Skeletal muscle tissue (tissue), 3 donors: ENCODE measurements at regions not wholly inside any gene's neighbourhood (a gene's known extent, or its start where the extent isn't known, plus 50 kb on each side); places are given as distances from the start of the nearest gene placed in this dataset.
A peak's percentile ranks its signal among the peaks of the same experiment; 100 is the strongest.
"Not testable (repeated sequence)": the region's sequence is repeated elsewhere in the genome, so short reads cannot be mapped to it uniquely, and the experiment has no call there.

Experiments used
- H3K27ac ChIP-seq: one replicate; pipeline ENCODE4 v1.7.0; 2013; ENCODE audit warnings: mild to moderate bottlenecking, low read depth, low read length, inconsistent platforms
- H3K27me3 ChIP-seq, 3 donors: one replicate each; pipeline ENCODE4 v1.7.0; 2013; ENCODE audit warnings: low read length in 3 of 3; ENCODE audit not compliant: control insufficient read depth in 3 of 3, insufficient read depth in 3 of 3
- H3K36me3 ChIP-seq, 3 donors: one replicate each; pipeline ENCODE4 v1.7.0; 2013; ENCODE audit warnings: low read length in 3 of 3; ENCODE audit not compliant: control insufficient read depth in 3 of 3, insufficient read depth in 3 of 3
- H3K4me1 ChIP-seq, 3 donors: one replicate each; pipeline ENCODE4 v1.7.0; 2013; ENCODE audit warnings: low read length in 3 of 3, mild to moderate bottlenecking in 3 of 3; ENCODE audit not compliant: control insufficient read depth in 3 of 3, insufficient read depth in 3 of 3
- H3K4me3 ChIP-seq, 3 donors: one replicate each; pipeline ENCODE4 v1.7.0; 2013; ENCODE audit warnings: low read length in 3 of 3
- H3K9ac ChIP-seq, 3 donors: one replicate each; pipeline ENCODE4 v1.7.0; 2013; ENCODE audit warnings: low read length in 3 of 3, mild to moderate bottlenecking in 3 of 3, moderate library complexity in 2 of 3, low read depth in 1 of 3
- H3K9me3 ChIP-seq, 3 donors: one replicate each; pipeline ENCODE4 v1.7.0; 2013; ENCODE audit warnings: low read length in 3 of 3; ENCODE audit not compliant: control insufficient read depth in 3 of 3
- donor health status: Osteomylitis.

GRCh38 chr1:120941066-120941465 is 51.5 kb downstream of the PPIAL4A start:
- H3K27ac ChIP-seq, H3K27me3 ChIP-seq, H3K36me3 ChIP-seq, H3K9me3 ChIP-seq, H3K9ac ChIP-seq, H3K4me1 ChIP-seq, H3K4me3 ChIP-seq: not testable (repeated sequence)

- H3K4me3 ChIP-seq: peak overlapping the region; percentile 63 to 67 (median 66)
- not testable (repeated sequence) for H3K27ac ChIP-seq, H3K4me1 ChIP-seq, H3K36me3 ChIP-seq, H3K9me3 ChIP-seq, H3K27me3 ChIP-seq
- peak overlapping the region in 2 of 3 donors; percentile 50 to 72 for H3K9ac ChIP-seq
These were observed 52.3 kb downstream of the PPIAL4A start for GRCh38 chr1:120941836-120942217.

GRCh38 chr1:120942218-120942944 is 52.8 kb downstream of the PPIAL4A start:
- peak overlapping the region; percentile 63 to 67 (median 66) for H3K4me3 ChIP-seq
- not testable (repeated sequence) for H3K27me3 ChIP-seq, H3K36me3 ChIP-seq, H3K9me3 ChIP-seq, H3K4me1 ChIP-seq
- peak overlapping the region; percentile 2 for H3K27ac ChIP-seq
- peak overlapping the region; percentile 50 to 73 (median 72) for H3K9ac ChIP-seq

- H3K27ac ChIP-seq, H3K9ac ChIP-seq, H3K4me3 ChIP-seq, H3K4me1 ChIP-seq, H3K27me3 ChIP-seq, H3K9me3 ChIP-seq, H3K36me3 ChIP-seq: not testable (repeated sequence)
These were observed 53.4 kb downstream of the PPIAL4A start for GRCh38 chr1:120942945-120943319.

GRCh38 chr1:120944691-120945090 is 55.1 kb downstream of the PPIAL4A start:
- H3K4me3 ChIP-seq, H3K36me3 ChIP-seq, H3K9me3 ChIP-seq, H3K4me1 ChIP-seq, H3K27me3 ChIP-seq, H3K27ac ChIP-seq, H3K9ac ChIP-seq: not testable (repeated sequence)

- not testable (repeated sequence) for H3K9ac ChIP-seq, H3K27ac ChIP-seq, H3K36me3 ChIP-seq, H3K4me1 ChIP-seq, H3K27me3 ChIP-seq, H3K4me3 ChIP-seq, H3K9me3 ChIP-seq
These were observed 55.6 kb downstream of the PPIAL4A start for GRCh38 chr1:120945122-120945521.

GRCh38 chr1:120947114-120947513 is 57.5 kb downstream of the PPIAL4A start:
- H3K4me3 ChIP-seq, H3K27ac ChIP-seq, H3K4me1 ChIP-seq, H3K27me3 ChIP-seq, H3K9ac ChIP-seq, H3K9me3 ChIP-seq, H3K36me3 ChIP-seq: not testable (repeated sequence)

- H3K27me3 ChIP-seq, H3K9ac ChIP-seq, H3K4me3 ChIP-seq, H3K36me3 ChIP-seq, H3K4me1 ChIP-seq, H3K9me3 ChIP-seq, H3K27ac ChIP-seq: not testable (repeated sequence)
These were observed 60.2 kb downstream of the PPIAL4A start for GRCh38 chr1:120949724-120950123.

GRCh38 chr1:120950633-120951032 is 61.1 kb downstream of the PPIAL4A start:
- not testable (repeated sequence) for H3K9me3 ChIP-seq, H3K27ac ChIP-seq, H3K9ac ChIP-seq, H3K36me3 ChIP-seq, H3K4me3 ChIP-seq, H3K4me1 ChIP-seq, H3K27me3 ChIP-seq

GRCh38 chr1:120951100-120951499 is 61.5 kb downstream of the PPIAL4A start:
- not testable (repeated sequence) for H3K36me3 ChIP-seq, H3K27me3 ChIP-seq, H3K9ac ChIP-seq, H3K4me1 ChIP-seq, H3K4me3 ChIP-seq, H3K9me3 ChIP-seq, H3K27ac ChIP-seq
